ENCODE measurements at regions not wholly inside any gene's neighbourhood (a gene's known extent, or its start where the extent isn't known, plus 50 kb on each side); places are given as distances from the start of the nearest gene placed in this dataset.

DNA sequence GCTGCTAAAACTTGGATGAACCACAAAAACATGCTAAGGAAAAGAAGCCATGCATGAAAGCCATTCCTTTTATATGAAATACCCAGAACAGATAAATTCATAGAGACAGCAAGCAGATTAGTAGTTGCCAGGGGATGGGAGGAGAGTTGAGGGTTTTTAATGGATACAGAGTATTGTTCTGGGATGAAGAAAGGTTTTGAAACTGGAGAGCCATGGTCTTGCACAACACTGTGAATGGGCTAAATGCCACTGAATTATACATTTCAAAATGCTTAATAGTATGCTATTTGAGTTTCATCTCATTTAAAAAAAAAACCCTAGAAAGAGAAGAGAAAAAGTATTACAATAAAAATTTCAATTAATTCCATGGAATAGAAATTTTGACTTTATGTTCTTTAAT, 154.3 kb downstream of the GNAT3 start:
- TF ChIP-seq, protein P1, sequence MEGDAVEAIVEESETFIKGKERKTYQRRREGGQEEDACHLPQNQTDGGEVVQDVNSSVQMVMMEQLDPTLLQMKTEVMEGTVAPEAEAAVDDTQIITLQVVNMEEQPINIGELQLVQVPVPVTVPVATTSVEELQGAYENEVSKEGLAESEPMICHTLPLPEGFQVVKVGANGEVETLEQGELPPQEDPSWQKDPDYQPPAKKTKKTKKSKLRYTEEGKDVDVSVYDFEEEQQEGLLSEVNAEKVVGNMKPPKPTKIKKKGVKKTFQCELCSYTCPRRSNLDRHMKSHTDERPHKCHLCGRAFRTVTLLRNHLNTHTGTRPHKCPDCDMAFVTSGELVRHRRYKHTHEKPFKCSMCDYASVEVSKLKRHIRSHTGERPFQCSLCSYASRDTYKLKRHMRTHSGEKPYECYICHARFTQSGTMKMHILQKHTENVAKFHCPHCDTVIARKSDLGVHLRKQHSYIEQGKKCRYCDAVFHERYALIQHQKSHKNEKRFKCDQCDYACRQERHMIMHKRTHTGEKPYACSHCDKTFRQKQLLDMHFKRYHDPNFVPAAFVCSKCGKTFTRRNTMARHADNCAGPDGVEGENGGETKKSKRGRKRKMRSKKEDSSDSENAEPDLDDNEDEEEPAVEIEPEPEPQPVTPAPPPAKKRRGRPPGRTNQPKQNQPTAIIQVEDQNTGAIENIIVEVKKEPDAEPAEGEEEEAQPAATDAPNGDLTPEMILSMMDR (IDR thresholded peaks at IDR 0.05), result no peak
- no peak for TF ChIP-seq ZFX (IDR thresholded peaks at IDR 0.05; ENCODE audit: borderline replicate concordance)
